ENCODE measurements at regions not wholly inside any gene's neighbourhood (a gene's known extent, or its start where the extent isn't known, plus 50 kb on each side); places are given as distances from the start of the nearest gene placed in this dataset.
A peak's percentile ranks its signal among the peaks of the same experiment; 100 is the strongest.

DNA sequence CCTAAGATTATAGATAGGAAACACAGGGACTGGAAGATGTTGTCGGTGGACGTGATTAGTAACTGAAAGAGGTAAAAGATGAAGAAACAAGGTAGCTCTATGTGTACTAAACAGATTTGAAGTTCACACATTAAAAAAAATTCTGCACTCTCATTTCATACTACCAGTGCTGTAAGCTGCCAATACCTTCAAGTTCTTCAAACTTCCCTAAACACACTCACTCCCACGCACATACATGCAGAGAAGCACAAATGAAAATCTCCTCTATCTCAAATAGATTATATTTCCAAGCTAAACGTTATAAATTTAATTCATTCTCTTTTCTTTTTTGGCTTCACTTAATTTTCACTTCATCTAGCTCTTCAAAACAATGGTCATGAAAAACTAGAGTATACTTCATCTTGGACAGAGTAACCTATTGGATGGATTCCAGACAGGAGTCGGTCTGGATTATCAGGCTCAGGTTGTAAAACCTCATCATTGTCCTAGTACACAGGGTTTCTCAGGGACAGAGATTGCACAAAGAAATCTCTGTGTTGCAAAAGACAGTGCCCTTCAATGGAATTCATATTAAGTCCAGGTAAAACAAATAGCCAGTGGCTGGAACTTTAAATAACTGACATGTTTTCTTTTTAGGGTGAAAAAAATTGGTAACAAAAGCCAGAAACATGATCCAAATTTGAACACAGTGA, 408.1 kb upstream of the ZNF385D start:
- DNase-seq (ENCODE audit: extremely low read depth in 1 of 11, low read depth in 9 of 11, low spot score in 4 of 11), result no peak

- DNase-seq (ENCODE audit: extremely low read depth in 1 of 11, low read depth in 9 of 11, low spot score in 4 of 11), result no peak
Observed at GRCh38 chr3:22161315-22161714, 410.3 kb upstream of the ZNF385D start.

GRCh38 chr3:22170370-22170769, 419.4 kb upstream of the ZNF385D start:
- no peak for DNase-seq (ENCODE audit: extremely low read depth in 1 of 11, low read depth in 9 of 11, low spot score in 4 of 11)

GRCh38 chr3:22172964-22173363, 422.0 kb upstream of the ZNF385D start:
- no peak for DNase-seq (ENCODE audit: extremely low read depth in 1 of 11, low read depth in 9 of 11, low spot score in 4 of 11)

DNA sequence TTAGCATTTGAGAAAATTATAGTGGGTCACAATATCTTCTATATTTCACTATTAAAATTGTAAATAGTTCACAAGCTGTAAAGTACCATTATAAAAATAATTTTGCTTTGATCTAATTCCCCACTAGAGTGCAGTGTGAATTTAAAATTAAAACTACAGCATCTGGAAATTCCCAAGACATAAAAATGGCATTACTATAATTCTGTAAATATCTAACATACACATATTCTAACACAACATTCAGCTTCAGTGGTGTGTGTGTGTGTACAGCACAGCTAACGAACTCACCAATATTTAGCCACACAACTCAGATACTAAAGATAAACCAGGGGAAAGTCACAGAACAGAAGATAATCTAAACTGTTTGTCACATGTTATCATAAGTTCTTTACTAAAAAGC, 424.9 kb upstream of the ZNF385D start:
- peak in 1 of 11 donors; percentile 1 for DNase-seq (ENCODE audit: extremely low read depth in 1 of 11, low read depth in 9 of 11, low spot score in 4 of 11)

- no peak for DNase-seq (ENCODE audit: extremely low read depth in 1 of 11, low read depth in 9 of 11, low spot score in 4 of 11)
Observed at GRCh38 chr3:22176911-22177310, 425.9 kb upstream of the ZNF385D start.

GRCh38 chr3:22189616-22190015, 438.6 kb upstream of the ZNF385D start:
- no peak for DNase-seq (ENCODE audit: extremely low read depth in 1 of 11, low read depth in 9 of 11, low spot score in 4 of 11)

- DNase-seq (ENCODE audit: extremely low read depth in 1 of 11, low read depth in 9 of 11, low spot score in 4 of 11), result no peak
Observed at GRCh38 chr3:22199095-22199494, 448.1 kb upstream of the ZNF385D start.

DNA sequence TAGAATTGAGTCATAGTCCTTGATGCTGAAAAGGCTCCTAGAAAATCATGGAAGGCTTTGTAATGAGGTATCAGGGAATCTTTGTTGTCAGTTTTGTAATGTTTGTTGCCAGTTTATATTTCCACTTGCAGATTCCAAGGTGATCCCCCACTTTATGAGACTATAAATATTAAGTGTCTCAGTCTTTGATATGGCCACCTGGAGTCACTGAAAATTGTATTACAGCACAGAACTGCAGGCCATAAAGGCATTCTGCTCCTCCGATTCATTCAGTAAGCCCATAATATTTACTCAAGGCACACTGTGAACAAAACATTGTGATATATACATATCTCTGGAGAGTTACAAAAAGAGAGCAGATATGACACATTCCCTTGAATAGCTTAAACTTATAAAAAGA, 457.8 kb upstream of the ZNF385D start:
- no peak for DNase-seq (ENCODE audit: extremely low read depth in 1 of 11, low read depth in 9 of 11, low spot score in 4 of 11)

DNA sequence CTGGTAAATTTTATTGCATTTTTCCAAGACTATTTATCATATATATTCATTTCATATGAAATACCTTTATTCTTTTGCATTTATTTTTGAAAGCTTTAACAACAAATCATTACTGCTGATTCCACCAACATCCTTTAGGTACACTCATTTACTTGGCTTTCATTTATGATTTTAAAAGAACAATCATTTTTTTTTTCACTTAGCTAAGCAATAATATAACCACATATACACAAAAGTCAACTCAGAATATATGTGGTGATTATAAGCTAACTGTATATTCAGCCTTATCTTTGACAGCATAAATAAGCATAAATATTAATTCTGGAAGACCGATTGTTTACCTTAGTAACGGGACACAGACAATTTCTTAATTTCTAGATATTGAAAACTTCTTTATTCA, 458.6 kb upstream of the ZNF385D start:
- no peak for DNase-seq (ENCODE audit: extremely low read depth in 1 of 11, low read depth in 9 of 11, low spot score in 4 of 11)

- DNase-seq (ENCODE audit: extremely low read depth in 1 of 11, low read depth in 9 of 11, low spot score in 4 of 11), result no peak
Observed at GRCh38 chr3:22210693-22211092, 459.7 kb upstream of the ZNF385D start.

- no peak for DNase-seq (ENCODE audit: extremely low read depth in 1 of 11, low read depth in 9 of 11, low spot score in 4 of 11)
Observed at GRCh38 chr3:22216601-22217000, 465.6 kb upstream of the ZNF385D start.

- DNase-seq (ENCODE audit: extremely low read depth in 1 of 11, low read depth in 9 of 11, low spot score in 4 of 11), result no peak
Observed at GRCh38 chr3:22225161-22225560, 474.2 kb upstream of the ZNF385D start.

DNA sequence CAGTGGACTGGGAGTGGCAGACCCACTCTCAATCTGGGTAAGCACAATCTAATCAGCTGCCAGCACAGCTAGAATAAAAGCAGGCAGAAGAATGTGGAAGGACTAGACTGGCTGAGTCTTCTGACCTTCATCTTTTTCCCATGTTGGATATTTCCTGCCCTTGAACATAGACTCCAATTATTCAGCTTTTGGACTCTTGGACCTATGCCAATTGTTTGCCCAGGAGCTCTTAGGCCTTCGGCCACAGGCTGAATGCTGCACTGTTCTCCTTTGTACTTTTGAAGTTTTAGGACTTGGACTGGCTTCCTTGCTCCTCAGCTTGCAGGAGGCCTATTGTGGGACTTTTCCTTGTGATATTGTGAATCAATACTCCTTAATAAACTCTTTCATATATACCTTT, 477.7 kb upstream of the ZNF385D start:
- DNase-seq (ENCODE audit: extremely low read depth in 1 of 11, low read depth in 9 of 11, low spot score in 4 of 11), result no peak

GRCh38 chr3:22231061-22231460, 480.1 kb upstream of the ZNF385D start:
- no peak for DNase-seq (ENCODE audit: extremely low read depth in 1 of 11, low read depth in 9 of 11, low spot score in 4 of 11)

DNA sequence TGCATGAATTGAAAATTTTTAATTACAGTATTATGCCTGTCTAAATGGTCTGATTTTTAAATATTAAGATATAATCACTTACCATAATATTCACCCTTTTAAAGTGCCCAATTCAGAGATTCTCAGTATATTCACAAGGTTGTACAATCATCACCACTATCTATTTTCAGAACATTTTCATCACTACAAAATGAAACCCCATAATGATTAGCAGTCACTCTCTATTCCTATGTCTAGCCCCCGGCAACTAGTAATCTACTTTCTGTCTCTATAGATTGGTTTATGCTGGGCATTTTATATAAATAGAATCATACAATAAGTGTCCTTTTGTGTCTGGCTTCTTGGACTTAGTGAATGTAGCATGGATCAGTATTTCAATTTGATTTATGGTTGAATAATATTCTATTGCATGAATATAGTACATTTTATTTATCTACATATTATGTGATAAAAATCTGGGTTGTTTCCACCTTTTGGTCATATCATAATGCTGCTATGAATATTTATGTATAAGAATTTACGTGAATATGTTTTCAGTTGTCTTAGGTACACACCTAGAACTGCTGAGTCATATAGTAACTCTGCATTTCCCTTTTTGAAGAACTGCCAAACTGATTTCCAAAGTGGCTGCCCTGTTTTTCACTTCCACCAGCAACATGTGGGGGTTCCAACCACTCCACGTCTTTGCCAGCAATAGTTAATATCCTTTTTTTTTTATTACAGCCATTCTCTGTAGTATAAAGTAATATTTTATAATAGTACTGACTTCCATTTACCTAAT, 485.7 kb upstream of the ZNF385D start:
- no peak for DNase-seq (ENCODE audit: extremely low read depth in 1 of 11, low read depth in 9 of 11, low spot score in 4 of 11)

DNA sequence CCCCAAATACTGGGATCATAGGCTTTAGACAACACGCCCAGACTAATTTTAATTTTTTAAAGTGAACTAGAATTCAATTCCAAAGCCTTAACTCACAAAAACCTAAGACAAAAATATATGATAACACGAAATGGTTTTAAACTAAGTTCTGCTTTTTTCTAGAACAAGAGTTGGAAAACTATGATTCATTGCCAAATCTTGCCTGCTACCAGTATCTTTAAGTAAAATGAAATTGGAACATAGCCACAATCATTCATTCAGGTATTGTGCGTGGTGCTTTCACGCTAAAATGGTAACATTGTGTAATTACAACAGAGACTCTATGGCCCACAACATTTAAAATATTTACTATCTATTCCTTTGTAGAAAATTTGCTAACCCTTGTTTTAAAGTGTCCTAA, 488.0 kb upstream of the ZNF385D start:
- no peak for DNase-seq (ENCODE audit: extremely low read depth in 1 of 11, low read depth in 9 of 11, low spot score in 4 of 11)

GRCh38 chr3:22241110-22241509, 490.1 kb upstream of the ZNF385D start:
- DNase-seq (ENCODE audit: extremely low read depth in 1 of 11, low read depth in 9 of 11, low spot score in 4 of 11), result no peak

GRCh38 chr3:22244761-22245521, 493.9 kb upstream of the ZNF385D start:
- no peak for DNase-seq (ENCODE audit: extremely low read depth in 1 of 11, low read depth in 9 of 11, low spot score in 4 of 11)
